NCI-H510A treated with DMSO at 0.1 percent for 48 hours (cell line): ENCODE measurements at regions not wholly inside any gene's neighbourhood (a gene's known extent, or its start where the extent isn't known, plus 50 kb on each side); places are given as distances from the start of the nearest gene placed in this dataset.
A peak's percentile ranks its signal among the peaks of the same experiment; 100 is the strongest.
"Not testable (repeated sequence)": the region's sequence is repeated elsewhere in the genome, so short reads cannot be mapped to it uniquely, and the experiment has no call there.

ENCODE experiments used
- DNase-seq: peaks from one replicate; lab custom pipeline; 2025; lab: John Stamatoyannopoulos, UW

DNA sequence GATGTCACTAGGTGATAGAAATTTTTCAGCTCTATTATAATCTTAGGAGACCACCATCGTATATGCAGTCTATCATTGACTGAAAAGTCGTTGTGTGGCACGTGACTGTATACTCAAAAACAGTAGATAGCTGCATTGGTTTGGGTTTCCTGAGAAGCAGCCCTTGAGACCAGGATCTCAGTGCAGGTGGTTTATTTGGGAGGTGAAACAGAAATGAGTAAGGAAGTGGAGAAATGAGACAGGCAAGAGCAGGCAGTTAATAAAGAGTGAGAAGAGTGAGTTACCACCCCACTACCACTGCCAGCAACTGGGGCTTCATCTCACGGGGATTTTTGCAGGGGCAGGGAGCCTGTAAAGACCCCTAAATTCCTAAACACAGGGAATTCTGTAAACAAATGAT lies 221.0 kb downstream of the SHQ1 start:
- DNase-seq, result no peak

GRCh38 chr3:72625602-72626337 lies 222.5 kb downstream of the SHQ1 start:
- DNase-seq, result no peak

- DNase-seq, result no peak
Observed at GRCh38 chr3:72624656-72625055, 223.6 kb downstream of the SHQ1 start.

- DNase-seq, result no peak
Observed at GRCh38 chr3:72618739-72619138, 229.5 kb downstream of the SHQ1 start.

DNA sequence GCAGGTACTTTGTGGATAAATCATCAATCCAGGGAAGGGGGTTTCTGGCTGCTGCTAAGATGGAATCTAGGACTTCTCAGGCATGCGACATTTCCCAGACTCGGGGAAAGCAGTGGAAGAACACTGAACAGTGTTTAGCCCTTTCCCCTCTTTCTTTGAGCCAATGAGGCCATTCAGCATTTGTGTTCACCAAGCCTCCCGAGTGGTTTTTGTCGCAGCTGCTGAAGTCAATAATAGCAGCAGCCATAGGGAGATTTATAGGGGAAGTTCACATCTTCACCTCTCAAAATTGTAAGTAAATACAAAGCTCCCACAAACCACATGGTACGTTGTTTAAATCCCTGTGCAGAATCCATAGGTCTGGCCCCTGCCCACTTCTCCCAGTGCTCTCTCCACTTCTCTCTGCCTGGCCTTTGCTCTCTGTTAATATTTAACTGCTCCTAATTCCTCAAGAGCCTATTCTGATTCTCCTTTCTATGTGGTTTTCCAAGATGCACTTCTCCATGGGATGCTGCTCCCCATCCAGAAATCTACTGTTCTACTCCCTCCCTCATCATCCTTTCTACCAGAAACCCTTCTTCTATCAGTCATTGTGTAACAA lies 230.7 kb downstream of the SHQ1 start:
- DNase-seq, result no peak

- DNase-seq, result no peak
Observed at GRCh38 chr3:72615776-72616175, 232.5 kb downstream of the SHQ1 start.

DNA sequence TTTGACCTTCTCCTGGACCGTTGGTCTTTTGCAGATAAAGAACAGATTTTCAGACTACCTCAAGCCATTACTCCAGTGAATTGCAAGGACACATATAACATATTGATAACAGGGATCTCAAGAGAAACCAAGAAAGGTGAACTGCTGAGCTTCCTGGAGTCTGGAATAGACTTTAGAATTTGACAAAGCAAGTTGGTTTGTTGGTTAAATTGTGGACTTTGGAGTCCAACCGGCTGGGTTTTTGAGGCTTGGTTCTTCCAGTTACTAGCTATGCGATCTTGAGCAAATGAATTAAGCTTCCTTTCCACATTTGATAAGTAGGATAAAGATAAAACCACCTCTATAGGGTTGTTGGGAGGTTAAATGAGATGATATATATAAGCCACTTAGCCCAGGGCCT lies 233.1 kb downstream of the SHQ1 start:
- DNase-seq, result no peak

- no peak for DNase-seq
Observed at GRCh38 chr3:72614394-72615074, 233.7 kb downstream of the SHQ1 start.

GRCh38 chr3:72613871-72614270 lies 234.4 kb downstream of the SHQ1 start:
- no peak for DNase-seq

- DNase-seq, result not testable (repeated sequence)
Observed at GRCh38 chr3:72609114-72609513, 239.1 kb downstream of the SHQ1 start.

DNA sequence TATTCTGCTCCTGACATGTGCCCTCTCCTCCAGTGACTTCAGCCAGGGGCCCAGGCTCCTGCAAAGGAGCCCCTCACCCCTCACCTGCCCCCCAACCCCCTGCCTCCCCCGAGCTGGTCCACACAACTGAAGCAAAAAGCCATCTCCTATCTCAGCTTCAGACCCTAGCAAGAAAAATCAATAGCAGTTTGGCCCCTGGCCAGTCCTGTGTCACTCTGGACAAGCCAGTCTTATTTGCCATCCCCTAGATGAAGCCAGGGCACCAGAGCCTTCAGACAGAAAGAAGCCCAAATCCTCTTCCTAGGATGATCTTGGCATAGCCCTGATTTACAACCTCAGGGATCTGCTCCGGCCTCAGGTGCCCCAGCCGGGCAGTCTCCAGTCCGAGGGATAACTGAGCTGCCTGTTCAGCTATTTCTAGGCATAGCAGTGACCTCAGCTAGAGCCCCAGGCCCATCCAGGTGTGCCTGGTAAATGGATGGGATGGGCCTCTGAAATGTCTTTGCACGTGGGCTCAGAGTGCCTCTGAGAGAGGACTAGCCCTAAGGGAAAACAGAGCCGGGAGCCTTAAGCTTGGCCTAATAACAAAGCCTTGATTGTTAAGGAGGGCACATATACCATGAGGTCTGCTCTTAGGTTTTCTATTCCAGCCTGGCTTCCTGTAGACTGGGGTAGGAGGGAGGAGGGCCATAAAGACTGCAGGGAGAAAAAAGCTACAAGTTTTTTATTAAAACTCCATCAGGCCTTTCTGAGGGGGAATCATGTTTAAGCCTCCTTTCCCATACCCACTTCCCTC lies 242.0 kb downstream of the SHQ1 start:
- no peak for DNase-seq

- no peak for DNase-seq
Observed at GRCh38 chr3:72604328-72604727, 243.9 kb downstream of the SHQ1 start.

GRCh38 chr3:72601983-72602750 lies 246.1 kb downstream of the SHQ1 start:
- no peak for DNase-seq

GRCh38 chr3:72601060-72601459 lies 247.2 kb downstream of the SHQ1 start:
- no peak for DNase-seq

DNA sequence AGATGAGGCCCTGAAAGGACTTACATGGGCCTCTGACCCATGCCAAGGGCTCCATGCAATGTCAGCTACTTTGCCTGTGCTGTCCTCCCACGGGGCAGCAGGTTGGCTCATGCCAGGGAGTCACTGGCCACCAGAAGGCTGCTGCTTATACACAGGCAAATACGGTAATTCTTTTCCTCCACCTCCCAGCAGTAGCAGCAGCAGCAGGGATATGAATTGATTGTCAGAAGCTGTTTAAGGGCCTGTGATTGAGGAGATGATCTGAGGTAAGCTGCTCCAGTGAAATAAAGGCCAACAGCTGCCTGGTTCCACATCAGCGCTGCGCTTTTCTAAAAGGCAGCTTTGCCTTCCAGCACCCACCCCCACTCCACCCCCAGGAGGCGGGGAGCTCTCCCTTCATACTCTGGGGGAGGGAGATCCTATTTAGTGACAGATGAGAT lies 250.5 kb downstream of the SHQ1 start:
- peak; percentile 20 for DNase-seq

- no peak for DNase-seq
Observed at GRCh38 chr3:72597043-72597442, 251.2 kb downstream of the SHQ1 start.

DNA sequence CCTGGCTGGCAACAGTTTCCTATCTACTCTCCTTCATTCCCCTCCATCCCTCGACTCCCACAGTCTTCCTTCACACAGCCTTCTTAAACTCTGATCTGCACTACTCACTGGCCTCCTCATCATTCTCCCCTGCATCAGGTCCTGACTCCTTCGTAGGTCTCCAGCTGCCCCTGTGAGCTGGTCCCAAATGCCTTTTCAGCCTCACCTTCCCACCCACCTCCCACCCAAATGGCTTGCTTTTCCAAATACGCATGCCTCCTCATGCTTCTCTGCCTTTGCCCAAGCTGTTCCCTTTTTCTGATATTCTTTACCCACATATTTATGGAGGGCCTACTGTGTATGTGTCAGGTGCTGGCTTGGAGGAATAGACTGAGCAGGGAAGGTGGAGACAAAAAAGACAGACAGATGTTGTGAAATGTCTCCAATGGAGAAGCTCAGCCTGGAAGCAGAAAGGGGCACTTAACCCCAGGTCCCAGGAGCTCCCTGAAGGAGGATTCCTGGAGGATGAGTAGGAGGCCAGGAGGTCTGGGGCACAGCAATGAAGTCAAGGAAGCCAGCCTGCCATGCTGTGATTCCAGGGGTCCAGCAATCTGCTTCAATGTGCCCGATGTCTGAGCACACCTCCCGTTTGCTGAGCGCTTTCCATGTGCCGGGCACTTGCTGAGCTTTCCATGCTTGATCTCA lies 252.2 kb downstream of the SHQ1 start:
- DNase-seq, result no peak

DNA sequence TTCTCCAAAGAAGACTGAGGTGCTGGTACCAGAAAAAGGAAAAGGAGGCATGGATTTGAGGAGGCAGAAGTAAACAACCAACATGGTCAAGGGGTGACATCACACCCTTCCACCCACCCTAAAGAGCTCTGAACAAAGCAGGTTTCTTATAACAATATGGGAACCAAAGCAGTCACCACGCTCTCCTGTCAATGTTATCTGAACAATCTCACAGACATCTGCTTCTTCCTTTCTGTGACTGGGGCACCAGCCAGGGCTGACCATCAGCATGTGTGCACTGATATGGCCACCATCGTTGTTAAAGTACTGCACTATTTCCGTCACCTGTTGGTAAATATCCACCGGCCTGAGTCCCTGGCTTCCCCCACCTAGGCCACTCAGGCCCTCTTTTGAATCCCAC lies 252.9 kb downstream of the SHQ1 start:
- DNase-seq, result no peak

GRCh38 chr3:72594615-72595215 lies 253.5 kb downstream of the SHQ1 start:
- no peak for DNase-seq

DNA sequence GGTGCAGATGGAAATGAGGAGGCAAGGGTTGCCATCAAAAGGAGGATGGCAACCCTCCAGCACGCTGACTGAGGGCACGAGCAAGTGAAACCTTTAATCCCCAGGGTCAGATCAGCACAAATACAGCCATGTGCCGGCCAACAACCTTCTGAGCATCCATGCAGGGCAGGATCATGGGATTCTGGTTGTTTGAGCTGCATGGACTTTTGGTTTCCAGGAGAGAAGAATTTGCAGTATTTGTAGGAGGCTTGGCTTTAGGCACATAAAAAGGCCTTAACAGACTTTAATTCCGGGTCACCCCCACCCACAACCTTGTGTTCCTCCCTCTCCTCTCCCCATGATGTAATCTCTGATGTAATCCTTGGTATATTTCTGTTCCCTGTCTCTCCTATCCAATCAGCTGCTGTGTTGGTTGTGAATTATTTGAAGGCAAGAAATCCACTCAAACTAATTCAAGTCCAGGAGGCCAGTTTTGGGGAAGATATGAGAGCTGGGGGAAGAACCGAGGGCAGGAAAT lies 254.3 kb downstream of the SHQ1 start:
- DNase-seq, result no peak
